ENCODE measurements at regions not wholly inside any gene's neighbourhood (a gene's known extent, or its start where the extent isn't known, plus 50 kb on each side); places are given as distances from the start of the nearest gene placed in this dataset.

DNA sequence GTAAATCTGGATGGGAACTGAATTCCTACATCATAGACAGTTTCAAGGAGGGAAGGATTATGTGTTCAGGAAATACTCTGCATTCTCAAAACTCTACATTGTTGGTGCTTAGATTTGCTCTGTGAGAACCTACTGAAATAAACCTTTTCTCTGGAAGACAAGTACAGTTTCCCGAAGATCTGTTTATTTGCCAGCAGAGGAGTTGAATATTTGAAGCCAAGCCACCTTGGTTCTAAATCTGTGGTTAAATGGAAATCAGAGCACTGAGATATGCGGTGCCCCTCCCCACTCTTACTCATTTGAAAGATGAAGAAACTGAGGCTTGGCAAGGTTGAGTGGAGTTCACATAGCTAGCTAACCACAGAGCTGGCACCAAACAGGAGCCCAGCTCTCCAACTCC, 146.3 kb upstream of the CTAGE1 start:
- DNase-seq, result no peak
- Histone ChIP-seq H3K4me2 (ENCODE audit: low read depth, low read length) (no peak overlapping the region), H3F3A (ENCODE audit: insufficient read depth, low read length) (no peaks in the 10 kb centered on the region), H3K36me3 (replicated peaks; ENCODE audit: insufficient read depth, low read length) (no peaks in the 10 kb centered on the region), H3K9me3 (replicated peaks; ENCODE audit: insufficient read depth, low read length) (no peaks in the 10 kb centered on the region), H3K27ac (ENCODE audit: low read length) (no peak overlapping the region), H3K9me2 (replicated peaks; ENCODE audit: insufficient read depth, low read length) (no peaks in the 10 kb centered on the region), H3K79me2 (ENCODE audit: low read length) (no peaks in the 10 kb centered on the region), H3K27me3 (replicated peaks; ENCODE audit: insufficient read depth, low read length) (no peaks in the 10 kb centered on the region), H2AFZ (ENCODE audit: low read length) (no peak overlapping the region), H3K4me1 (ENCODE audit: low read length) (no peaks in the 10 kb centered on the region), H3K4me3 (ENCODE audit: low read length) (no peak overlapping the region), H3K9ac (ENCODE audit: low read length) (no peak overlapping the region), H4K20me1 (ENCODE audit: insufficient read depth, low read length) (no peaks in the 10 kb centered on the region)
- TF ChIP-seq EZH2phosphoT487 (IDR thresholded peaks at IDR 0.05; ENCODE audit: low read length) (no peak), CTCF (IDR thresholded peaks at IDR 0.05; ENCODE audit: low read length) (no peak), EZH2 (optimal IDR thresholded peaks at IDR 0.05; ENCODE audit: low read depth, low read length) (no peak)

GRCh38 chr18:22566703-22567420, 149.1 kb upstream of the CTAGE1 start:
- Histone ChIP-seq H3K9ac (ENCODE audit: low read length) (no peak overlapping the region), H3K4me1 (ENCODE audit: low read length) (no peaks in the 10 kb centered on the region), H3K9me3 (replicated peaks; ENCODE audit: insufficient read depth, low read length) (no peaks in the 10 kb centered on the region), H4K20me1 (ENCODE audit: insufficient read depth, low read length) (no peaks in the 10 kb centered on the region), H3K4me3 (ENCODE audit: low read length) (no peak overlapping the region), H3K36me3 (replicated peaks; ENCODE audit: insufficient read depth, low read length) (no peaks in the 10 kb centered on the region), H3K79me2 (ENCODE audit: low read length) (no peaks in the 10 kb centered on the region), H3K4me2 (ENCODE audit: low read depth, low read length) (no peak overlapping the region), H3K27me3 (replicated peaks; ENCODE audit: insufficient read depth, low read length) (no peaks in the 10 kb centered on the region), H3F3A (ENCODE audit: insufficient read depth, low read length) (no peaks in the 10 kb centered on the region), H3K27ac (ENCODE audit: low read length) (no peak overlapping the region), H2AFZ (ENCODE audit: low read length) (no peak overlapping the region), H3K9me2 (replicated peaks; ENCODE audit: insufficient read depth, low read length) (no peaks in the 10 kb centered on the region)
- no peak for TF ChIP-seq EZH2phosphoT487 (IDR thresholded peaks at IDR 0.05; ENCODE audit: low read length)
- TF ChIP-seq CTCF (IDR thresholded peaks at IDR 0.05; ENCODE audit: low read length), result no peak
- TF ChIP-seq EZH2 (optimal IDR thresholded peaks at IDR 0.05; ENCODE audit: low read depth, low read length), result no peak
- no peak for DNase-seq

- no peak for TF ChIP-seq EZH2 (optimal IDR thresholded peaks at IDR 0.05; ENCODE audit: low read depth, low read length)
- TF ChIP-seq EZH2phosphoT487 (IDR thresholded peaks at IDR 0.05; ENCODE audit: low read length), result no peak
- TF ChIP-seq CTCF (IDR thresholded peaks at IDR 0.05; ENCODE audit: low read length), result no peak
- Histone ChIP-seq H3K4me2 (ENCODE audit: low read depth, low read length) (no peak overlapping the region), H3K9ac (ENCODE audit: low read length) (no peak overlapping the region), H3K4me3 (ENCODE audit: low read length) (no peak overlapping the region), H3K9me3 (replicated peaks; ENCODE audit: insufficient read depth, low read length) (no peaks in the 10 kb centered on the region), H3K9me2 (replicated peaks; ENCODE audit: insufficient read depth, low read length) (no peaks in the 10 kb centered on the region), H2AFZ (ENCODE audit: low read length) (no peak overlapping the region), H3K4me1 (ENCODE audit: low read length) (no peaks in the 10 kb centered on the region), H3F3A (ENCODE audit: insufficient read depth, low read length) (no peaks in the 10 kb centered on the region), H3K79me2 (ENCODE audit: low read length) (no peaks in the 10 kb centered on the region), H3K27me3 (replicated peaks; ENCODE audit: insufficient read depth, low read length) (no peaks in the 10 kb centered on the region), H4K20me1 (ENCODE audit: insufficient read depth, low read length) (no peaks in the 10 kb centered on the region), H3K36me3 (replicated peaks; ENCODE audit: insufficient read depth, low read length) (no peaks in the 10 kb centered on the region), H3K27ac (ENCODE audit: low read length) (no peak overlapping the region)
- no peak for DNase-seq
These were observed 150.1 kb upstream of the CTAGE1 start for GRCh38 chr18:22567794-22568193.

Measured in MM.1S (cell line).